ENCODE measurements at regions not wholly inside any gene's neighbourhood (a gene's known extent, or its start where the extent isn't known, plus 50 kb on each side); places are given as distances from the start of the nearest gene placed in this dataset.
"Not testable (repeated sequence)": the region's sequence is repeated elsewhere in the genome, so short reads cannot be mapped to it uniquely, and the experiment has no call there.

DNA sequence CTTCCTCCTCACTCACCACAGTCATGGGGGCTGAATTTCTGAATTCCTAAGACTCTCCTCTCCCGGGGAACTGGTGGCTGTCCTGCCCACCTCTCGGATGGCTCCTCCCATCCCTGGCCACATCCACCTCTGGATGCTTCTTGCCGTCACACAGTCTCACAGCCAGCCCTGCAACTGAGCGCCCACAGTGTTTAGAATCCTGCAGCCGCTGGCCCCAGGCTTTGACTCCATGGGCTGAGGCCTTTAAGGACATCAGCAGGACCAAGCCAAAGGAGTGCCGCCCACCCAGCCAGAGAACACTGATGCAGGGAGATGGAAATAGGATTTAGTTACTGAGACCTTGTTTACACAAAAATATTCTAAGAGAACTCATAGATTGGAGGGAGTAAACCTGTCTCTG lies 299.3 kb upstream of the WSB1 start:
- H3K27me3 ChIP-seq; H3K4me1 ChIP-seq; intact Hi-C loops (cut with DNase I); H3K36me3 ChIP-seq; H3K27ac ChIP-seq; H3K4me3 ChIP-seq; H3K9me3 ChIP-seq; DNase-seq; ATAC-seq: not testable (repeated sequence)

DNA sequence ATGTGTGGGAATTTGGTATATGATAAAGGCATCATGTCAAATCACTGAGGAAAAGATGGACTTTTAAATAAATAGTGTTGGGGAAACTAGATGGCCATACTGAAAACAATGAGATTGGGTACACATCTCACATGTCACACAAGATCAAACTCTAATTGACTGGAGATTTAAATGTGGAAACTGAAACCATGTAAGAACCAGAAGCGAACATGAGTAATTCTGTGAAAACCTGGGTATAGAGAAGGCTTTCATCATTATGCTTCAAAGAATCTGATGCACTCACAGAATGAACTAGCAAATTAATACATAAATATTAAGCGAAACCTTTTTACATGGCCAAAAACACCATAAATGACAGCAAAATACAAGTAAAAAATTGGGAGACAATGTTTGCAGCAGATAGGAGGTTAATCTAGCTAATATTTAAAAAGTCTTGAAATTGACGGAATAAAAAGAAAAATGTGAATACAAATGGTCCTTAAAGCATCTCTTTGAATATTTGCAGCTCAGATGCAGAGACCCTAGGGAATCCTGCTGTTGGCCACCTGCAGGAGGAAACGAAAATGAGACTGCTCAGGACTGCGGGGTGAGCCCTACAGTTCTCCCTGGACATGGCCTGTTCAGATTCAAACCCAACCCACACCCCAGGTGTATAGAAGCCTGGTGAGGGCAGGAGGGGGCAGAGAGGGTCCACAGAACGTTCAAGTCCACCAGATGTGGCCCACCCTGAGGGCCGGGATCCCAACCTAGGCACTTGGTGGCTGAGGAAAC lies 297.6 kb upstream of the WSB1 start:
- DNase-seq; H3K9me3 ChIP-seq; intact Hi-C loops (cut with DNase I); H3K27ac ChIP-seq; ATAC-seq; H3K4me3 ChIP-seq; H3K36me3 ChIP-seq; H3K4me1 ChIP-seq; H3K27me3 ChIP-seq: not testable (repeated sequence)

DNA sequence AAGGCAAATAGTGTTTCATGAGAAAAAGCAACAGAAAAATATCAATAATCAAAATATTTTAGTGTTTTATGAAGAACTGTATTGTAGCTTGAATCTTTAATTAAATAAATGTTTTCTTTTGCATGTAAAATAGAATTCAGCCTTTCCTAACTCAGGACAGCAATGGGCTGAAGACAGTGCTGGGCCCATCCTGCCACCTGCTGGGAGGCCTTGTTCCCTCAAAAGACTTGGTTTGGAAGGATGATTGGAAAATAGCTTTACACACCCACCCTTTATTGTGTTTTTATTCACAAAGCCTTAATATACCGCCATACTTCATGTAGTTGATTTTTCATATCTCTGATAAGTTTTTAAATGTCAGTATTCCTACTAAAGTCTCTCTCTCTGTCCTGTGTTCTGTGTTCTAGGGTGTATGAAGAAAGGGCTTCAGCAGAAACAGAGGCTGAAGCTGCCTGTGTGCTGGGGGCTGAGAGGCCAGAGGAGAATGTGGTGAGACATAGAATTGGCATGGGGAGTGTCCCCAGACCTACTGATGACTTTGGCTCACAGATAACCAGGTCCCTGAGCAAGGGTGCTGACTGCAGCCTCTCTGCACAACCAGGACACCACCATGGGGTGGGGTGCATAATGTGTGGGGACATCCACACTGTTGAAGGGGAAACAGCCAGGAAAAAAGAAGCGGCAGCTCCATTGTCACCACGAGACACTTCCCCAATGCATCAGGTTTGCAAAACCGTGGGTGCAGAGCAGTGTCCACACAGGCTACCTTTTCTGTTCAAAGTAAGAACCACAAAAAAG lies 286.0 kb upstream of the WSB1 start:
- intact Hi-C loops (cut with DNase I) = not testable (repeated sequence)
- peak; percentile 26 for ATAC-seq

DNA sequence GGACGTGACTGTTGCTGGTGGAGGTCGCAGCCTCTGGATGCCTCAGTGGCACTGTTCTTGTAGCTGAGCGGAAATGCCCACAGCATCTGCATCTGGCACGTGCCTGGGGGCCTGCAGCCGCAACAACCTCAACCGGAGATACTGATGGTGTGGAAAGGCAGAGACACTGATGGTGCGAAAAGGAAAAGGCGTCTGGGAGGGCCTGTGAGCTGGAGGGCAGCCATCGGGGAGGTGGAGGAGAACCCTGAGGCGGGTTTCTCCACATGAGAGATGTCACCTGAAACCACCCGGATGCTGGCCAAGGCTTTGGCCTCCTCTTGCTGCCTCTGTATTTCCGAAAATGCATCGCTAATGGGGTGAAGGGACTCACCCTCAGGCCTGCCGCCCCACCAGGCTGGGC lies 284.8 kb upstream of the WSB1 start:
- no peaks in the 10 kb centered on the region for H3K4me1 ChIP-seq
- H3K27ac ChIP-seq = no peak overlapping the region
- no peak for ATAC-seq
- DNase-seq = no peak
- H3K4me3 ChIP-seq = no peak overlapping the region
- H3K27me3 ChIP-seq = no peaks in the 10 kb centered on the region
- H3K36me3 ChIP-seq = no peaks in the 10 kb centered on the region
- TF ChIP-seq, protein P1, sequence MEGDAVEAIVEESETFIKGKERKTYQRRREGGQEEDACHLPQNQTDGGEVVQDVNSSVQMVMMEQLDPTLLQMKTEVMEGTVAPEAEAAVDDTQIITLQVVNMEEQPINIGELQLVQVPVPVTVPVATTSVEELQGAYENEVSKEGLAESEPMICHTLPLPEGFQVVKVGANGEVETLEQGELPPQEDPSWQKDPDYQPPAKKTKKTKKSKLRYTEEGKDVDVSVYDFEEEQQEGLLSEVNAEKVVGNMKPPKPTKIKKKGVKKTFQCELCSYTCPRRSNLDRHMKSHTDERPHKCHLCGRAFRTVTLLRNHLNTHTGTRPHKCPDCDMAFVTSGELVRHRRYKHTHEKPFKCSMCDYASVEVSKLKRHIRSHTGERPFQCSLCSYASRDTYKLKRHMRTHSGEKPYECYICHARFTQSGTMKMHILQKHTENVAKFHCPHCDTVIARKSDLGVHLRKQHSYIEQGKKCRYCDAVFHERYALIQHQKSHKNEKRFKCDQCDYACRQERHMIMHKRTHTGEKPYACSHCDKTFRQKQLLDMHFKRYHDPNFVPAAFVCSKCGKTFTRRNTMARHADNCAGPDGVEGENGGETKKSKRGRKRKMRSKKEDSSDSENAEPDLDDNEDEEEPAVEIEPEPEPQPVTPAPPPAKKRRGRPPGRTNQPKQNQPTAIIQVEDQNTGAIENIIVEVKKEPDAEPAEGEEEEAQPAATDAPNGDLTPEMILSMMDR (IDR thresholded peaks at IDR 0.05) = no peak
- H3K9me3 ChIP-seq = no peaks in the 10 kb centered on the region
- intact Hi-C loops (cut with DNase I) = no loop called here

More for the DNA sequence above, 286.0 kb upstream of the WSB1 start:
- not testable (repeated sequence) for DNase-seq, H3K27ac ChIP-seq, H3K27me3 ChIP-seq, H3K4me3 ChIP-seq, H3K4me1 ChIP-seq, H3K36me3 ChIP-seq, H3K9me3 ChIP-seq

DNA sequence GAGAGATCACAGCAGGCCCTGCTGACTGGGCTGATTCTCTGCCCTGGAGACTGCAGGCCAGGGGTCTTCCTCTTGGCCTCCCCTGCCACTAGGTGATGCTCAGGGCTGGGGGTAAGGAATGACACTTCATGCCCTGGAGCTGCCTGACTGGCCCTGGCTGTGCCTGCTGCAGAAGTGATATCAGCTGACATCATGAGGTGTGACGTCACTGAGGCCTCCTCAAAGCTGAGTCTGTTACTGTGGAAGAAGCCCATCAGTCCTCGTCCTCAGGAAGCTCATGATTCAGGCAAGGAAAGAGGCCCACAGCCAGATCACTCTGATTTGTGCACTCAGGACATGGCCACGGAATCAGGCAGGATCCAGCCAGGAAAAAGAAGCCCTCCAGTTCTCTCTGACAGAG lies 283.8 kb upstream of the WSB1 start:
- H3K4me3 ChIP-seq; H3K27me3 ChIP-seq; H3K9me3 ChIP-seq; H3K36me3 ChIP-seq; intact Hi-C loops (cut with DNase I); H3K4me1 ChIP-seq; DNase-seq; H3K27ac ChIP-seq: not testable (repeated sequence)
- peak; percentile 23 for ATAC-seq

DNA sequence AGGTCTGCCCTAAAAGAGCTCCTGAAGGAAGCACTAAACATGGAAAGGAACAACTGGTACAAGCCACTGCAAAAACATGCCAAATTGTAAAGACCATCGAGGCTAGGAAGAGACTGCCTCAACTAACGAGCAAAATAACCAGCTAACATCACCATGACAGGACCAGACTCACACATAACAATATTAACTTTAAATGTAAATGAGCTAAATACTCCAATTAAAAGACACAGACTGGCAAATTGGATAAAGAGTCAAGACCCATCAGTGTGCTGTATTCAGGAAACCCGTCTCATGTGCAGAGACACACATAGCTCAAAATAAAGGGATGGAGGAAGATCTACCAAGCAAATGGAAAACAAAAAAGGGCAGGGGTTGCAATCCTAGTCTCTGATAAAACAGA lies 263.4 kb upstream of the WSB1 start:
- DNase-seq; H3K27me3 ChIP-seq; ATAC-seq; H3K9me3 ChIP-seq; H3K4me3 ChIP-seq; intact Hi-C loops (cut with DNase I); H3K4me1 ChIP-seq; H3K36me3 ChIP-seq; H3K27ac ChIP-seq: not testable (repeated sequence)

DNA sequence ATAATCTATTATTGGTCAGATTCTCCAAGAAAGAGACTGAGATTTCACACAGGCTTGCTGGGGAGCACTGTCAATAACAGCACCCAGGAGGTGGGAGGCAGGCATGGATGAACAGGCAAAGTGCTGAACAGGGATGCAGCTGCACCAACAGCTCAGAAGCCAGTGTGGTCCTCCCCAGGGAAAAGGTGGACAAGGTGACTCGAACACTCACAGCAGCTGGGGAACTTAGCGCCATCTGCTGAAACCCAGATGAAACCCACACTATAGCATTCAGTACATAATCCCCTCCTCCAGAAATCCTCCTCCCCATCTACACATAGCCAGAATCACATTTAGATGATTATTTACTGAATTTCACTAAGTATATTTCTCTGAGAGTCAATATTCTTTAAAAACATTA lies 255.2 kb upstream of the WSB1 start:
- no peak overlapping the region for H3K4me3 ChIP-seq
- no peak overlapping the region for H3K27ac ChIP-seq
- H3K27me3 ChIP-seq = no peaks in the 10 kb centered on the region
- intact Hi-C loops (cut with DNase I) = no loop called here
- H3K36me3 ChIP-seq = no peaks in the 10 kb centered on the region
- H3K9me3 ChIP-seq = no peaks in the 10 kb centered on the region
- TF ChIP-seq, protein P1 (IDR thresholded peaks at IDR 0.05) = no peak
- ATAC-seq (no peak), DNase-seq (no peak)
- no peaks in the 10 kb centered on the region for H3K4me1 ChIP-seq

DNA sequence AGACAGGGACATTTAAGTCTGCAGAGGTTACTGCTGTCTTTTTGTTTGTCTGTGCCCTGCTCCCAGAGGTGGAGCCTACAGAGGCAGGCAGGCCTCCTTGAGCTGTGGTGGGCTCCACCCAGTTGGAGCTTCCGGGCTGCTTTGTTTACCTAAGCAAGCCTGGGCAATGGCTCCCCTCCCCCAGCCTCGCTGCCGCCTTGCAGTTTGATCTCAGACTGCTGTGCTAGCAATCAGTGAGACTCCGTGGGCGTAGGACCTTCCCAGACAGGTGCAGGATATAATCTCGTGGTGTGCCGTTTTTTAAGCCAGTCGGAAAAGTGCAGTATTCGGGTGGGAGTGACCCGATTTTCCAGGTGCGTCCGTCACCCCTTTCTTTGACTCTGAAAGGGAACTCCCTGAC lies 248.9 kb upstream of the WSB1 start:
- ATAC-seq; H3K27ac ChIP-seq; H3K4me1 ChIP-seq; intact Hi-C loops (cut with DNase I); H3K27me3 ChIP-seq; DNase-seq; H3K4me3 ChIP-seq; H3K9me3 ChIP-seq; H3K36me3 ChIP-seq: not testable (repeated sequence)

All from upper lobe of right lung (tissue), 1 donor.